ENCODE measurements at regions not wholly inside any gene's neighbourhood (a gene's known extent, or its start where the extent isn't known, plus 50 kb on each side); places are given as distances from the start of the nearest gene placed in this dataset.
"Not testable (repeated sequence)": the region's sequence is repeated elsewhere in the genome, so short reads cannot be mapped to it uniquely, and the experiment has no call there.

DNA sequence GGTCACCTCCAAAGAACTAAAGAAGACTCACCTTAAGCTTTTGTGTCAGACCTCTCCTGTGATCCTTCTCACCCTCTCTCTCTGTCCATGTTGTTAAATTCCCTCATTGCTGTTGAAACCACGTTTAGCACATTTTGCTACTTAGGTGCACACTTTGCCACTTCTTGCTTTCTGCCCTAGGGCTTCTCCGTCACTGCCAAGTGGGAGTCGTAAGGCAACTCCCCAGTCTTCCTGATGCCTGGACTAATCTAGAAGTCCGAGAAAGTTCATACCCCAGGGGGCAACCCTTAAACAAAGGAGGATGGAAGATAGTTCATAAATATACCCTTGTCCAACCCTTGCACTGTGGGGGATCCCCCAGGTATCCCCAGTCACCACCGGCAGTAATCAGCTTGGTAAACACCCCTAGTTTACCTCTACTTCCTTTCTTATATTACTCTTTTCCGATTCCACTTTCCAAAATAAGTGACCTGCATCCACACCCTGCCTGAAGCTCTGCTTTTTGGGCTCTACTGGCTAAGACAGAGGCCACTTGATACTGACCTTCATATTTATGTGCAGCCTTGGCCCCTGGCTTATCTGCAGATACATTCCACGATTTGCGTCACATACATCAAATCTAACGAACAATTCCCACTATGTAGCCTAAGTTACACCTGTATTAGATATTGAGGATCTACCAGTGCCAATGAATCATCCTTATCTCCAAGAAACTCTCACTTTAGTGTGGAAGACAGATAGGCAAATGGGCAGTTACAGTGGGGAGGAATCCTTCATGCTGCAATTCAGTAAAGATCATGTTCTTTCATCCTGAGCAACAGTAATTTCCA lies 776.2 kb downstream of the RNF144A start:
- DNase-seq, result no peak

DNA sequence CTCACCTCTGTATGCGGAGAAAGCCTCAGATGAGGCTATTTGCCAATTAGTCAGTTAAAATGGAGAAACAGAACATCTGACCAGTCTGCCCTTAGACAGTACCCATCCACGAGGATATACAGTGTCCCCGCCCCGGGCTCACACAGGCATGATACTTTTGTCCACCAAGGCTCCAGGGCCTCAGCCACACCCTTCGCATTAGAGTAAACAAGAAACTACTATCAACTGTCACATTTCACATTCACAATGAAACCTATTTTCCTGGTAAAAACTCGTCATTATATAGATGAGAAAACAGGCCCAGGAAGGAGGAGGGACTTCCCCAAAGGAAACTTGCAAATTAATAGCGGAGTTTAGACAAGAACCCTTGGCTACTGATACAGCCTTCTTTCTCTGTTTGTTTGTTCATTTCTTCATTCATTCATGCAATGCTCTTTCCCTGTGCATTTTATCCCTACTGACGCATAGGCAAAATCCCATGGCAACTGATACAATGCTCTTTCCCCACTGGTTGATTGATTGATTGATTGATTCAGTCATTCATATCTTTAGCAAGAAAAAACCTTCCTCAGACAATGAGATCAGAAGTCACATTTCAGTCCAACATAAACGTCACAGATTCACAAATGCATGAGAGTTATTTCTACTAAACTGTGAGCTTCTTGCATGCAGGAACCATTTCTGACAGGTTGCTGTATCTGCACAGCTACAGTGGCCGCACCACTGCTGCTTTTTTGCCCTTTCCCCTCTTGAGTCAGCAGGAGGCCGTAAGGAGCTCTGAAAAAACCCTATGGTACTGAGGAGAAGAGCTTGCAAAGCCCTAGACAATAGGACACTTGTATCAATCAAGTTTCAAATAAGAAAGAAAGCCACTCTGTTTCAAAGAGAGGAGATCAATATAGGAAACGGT lies 777.1 kb downstream of the RNF144A start:
- DNase-seq, result no peak

DNA sequence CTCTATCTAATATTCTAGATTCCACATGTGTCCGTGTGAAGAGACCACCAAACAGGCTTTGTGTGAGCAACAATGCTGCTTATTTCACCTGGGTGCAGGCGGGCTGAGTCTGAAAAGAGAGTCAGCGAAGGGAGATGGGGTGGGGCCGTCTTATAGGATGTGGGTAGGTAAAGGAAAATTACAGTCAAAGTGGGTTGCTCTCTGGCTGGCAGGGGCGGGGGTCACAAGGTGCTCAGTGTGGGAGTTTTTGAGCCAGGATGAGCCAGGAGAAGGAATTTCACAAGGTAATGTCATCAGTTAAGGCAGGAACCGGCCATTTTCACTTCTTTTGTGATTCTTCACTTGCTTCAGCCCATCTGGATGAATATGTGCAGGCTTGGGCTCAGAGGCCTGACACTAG lies 779.3 kb downstream of the RNF144A start:
- not testable (repeated sequence) for DNase-seq

DNA sequence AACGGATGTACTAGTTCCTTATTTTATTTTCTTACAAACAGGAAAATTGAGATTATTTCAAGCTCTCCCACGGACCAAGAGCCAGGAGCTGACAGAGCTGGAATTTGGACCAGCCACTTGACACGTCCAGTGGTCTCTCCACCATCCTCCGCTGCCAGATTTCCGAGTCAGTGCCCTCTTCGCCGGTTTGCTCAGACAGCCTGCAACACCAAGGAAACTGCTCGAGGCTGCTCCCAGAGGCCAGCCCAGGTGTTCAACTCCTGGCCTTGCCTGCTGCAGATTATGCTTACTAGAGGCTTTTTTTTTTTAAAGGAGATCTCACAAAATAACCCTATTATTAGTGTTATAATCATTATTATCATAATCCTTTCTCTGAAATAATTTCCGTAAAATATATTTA lies 779.8 kb downstream of the RNF144A start:
- DNase-seq, result no peak

DNA sequence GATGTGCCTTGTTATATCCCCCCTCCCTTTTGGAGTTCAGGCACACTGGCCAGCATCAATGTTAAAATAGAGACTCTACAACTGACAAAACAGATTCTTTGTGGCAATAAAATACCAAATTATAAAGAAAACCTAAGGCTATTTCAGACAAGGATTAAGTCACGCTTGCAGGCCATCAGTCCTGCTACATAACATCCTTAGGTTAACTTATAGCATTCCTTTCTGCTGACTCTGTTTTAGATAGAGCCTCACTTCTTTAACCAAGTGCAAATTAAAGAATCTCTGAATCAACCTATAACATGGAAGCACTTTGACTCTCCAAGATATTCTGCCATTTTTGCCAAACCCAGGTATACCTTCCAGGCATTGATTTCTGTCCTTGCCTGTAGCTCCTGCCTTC lies 784.6 kb downstream of the RNF144A start:
- DNase-seq, result no peak

DNA sequence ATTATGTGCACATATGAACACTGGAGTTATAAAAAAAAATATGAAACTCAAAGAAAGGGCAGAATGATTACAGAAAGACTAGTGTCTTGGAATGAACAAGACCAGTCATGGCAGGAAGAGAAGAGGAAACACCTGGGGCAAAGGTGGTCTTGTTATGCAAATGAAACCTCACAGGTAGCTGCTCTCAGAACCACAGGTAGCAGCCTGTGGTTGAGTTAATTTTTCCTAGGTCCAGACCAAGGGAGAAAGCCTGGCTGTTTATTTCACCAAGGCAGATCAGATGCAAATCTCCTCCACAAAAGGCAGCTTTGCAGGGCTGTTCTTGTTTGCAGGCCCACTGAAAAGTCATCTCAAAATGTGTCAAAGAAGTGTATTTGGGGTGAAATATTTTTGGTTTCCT lies 785.8 kb downstream of the RNF144A start:
- DNase-seq, result no peak

DNA sequence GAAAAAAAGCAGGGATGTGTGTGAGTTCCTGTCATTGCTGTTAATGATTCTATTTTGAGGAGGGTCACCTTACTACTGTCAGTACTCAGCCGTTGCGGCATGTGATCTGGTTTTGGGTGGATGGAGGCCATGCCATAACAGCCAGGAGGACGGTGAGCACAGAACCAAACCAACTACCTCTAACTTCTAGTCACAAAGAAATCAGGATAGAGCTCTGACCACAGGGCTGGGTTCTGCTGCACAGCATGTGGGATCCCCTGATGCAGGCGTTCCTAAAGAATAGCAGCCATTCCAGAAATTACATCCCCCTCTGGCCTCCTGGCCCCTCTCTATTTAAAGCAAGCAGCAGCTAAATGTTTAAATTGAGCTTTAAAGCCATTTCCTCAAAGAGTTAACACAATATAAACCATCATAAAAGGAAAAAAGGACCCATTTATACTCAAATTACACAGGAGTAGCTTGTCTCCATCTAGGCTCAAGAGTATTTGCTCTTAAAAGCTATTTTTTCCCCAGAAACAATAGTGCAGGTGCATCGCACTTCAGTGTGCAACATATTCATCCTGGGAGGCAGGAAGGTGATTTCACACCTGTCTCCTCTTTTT lies 786.4 kb downstream of the RNF144A start:
- DNase-seq, result no peak

DNA sequence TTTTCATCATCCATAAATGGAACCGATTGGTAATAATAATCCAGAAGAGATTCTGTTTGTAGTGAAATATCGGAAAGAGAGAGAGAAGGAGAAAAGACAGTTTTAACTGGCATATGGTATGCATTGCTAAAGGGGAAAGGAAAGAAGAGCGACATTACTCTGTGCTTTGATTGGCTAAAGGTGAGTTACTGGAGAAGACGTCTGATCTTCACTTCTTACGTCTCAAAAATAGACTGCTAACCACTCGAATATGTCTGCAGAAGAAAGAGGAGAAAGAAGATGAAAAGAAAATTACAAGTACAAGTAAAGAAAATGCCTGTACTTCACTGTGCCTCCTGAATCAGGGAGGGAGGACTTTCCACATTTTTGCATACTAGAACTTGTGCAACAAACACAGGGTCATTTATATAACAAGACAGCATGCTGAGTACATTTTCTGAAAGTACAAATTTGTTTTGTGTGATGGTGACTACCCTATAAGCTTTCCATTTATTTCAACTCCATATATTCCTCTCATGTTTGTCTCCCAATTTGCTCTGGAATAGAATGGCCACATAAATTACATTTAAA lies 787.2 kb downstream of the RNF144A start:
- no peak for DNase-seq

DNA sequence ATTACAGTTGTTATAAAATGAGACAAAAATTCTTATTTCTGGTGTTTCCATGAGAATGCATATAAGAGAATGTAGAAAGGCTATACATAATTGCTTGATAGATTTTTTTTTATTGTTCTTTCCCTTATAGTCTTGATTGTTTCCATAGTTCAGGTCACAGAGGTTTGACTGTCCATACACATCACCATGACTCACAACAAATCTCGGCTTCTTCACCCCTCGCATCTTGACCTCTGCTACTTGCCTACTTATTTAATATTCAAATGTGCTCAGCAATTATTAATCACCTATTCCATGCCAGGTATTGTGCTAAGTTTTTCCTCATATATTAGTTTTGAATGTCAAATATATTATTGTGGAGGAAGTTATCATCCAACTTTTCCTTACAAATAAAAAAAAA lies 789.6 kb downstream of the RNF144A start:
- no peak for DNase-seq

DNA sequence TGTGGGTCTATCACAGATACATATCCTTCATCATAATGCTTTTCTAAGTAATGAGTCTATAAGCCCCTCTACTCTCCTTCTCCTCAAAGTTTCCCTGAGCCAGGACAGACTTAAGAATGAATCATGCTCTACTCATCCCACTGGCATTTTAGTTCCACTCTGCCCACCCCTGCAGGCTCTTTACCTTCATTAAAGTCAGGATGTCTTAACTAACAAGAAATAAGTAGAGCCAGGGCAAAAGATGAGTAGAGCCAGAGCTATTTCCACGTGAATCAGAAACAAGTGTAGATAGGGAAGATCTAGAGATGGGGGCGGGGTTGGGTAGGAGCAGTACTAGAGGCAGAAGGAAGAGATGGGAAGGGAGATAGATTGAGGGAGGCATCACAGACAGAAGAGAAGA lies 790.5 kb downstream of the RNF144A start:
- peak; percentile 86 for DNase-seq

DNA sequence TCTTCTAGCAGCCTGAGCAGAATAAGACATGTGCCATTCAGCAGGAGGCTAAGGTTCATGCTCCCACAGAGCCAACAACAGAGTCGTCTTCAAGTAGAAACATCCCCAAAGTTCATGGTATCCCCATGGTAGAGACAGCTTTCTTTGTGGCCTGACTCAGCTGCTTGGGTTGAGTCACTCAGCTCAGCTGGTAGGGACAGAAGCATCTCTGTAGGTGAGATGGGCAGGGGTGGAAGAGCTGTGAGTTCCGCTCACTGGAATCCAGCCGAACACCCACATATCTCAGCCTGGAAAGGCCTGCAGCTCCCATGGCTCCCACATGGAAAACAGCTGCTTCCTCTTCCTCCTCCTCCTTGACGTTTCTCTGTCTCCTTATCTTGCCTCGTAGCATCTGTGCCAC lies 792.7 kb downstream of the RNF144A start:
- no peak for DNase-seq

DNA sequence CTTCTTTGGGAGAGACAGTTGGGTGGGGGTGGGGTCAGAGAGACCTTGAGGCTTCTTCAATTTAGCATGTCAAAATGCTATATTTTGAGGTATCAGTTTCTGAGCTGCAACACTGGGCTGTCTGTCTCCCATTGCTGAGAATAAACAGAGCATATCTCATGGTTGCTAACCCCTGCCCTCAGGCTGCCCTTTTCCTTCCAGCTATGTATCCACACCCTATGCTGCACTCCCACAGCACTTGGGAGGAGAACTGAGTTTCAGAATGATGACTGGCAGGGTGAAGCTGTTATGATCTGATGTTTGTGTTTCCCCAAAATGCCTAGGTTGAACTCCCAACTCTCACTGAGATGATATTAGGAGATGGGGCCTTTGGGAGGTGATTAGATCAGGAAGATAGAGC lies 794.0 kb downstream of the RNF144A start:
- no peak for DNase-seq

DNA sequence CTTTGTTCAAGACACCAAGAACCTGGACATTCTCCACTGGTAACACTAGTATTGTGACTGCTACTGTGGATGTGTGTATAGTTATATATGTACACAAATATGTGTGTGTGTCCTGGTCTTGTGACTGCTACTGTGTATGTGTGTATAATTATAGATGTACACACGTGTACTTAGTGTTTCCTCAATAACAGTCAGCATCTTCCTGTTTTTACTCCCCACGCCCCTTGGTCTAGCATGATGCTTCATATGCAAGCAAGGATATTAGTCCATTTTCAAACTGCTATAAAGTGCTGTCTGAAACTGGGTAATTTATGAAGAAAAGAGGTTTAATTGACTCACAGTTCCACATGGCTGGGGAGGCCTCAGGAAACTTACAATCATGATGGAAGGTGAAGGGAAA lies 802.7 kb downstream of the RNF144A start:
- no peak for DNase-seq

DNA sequence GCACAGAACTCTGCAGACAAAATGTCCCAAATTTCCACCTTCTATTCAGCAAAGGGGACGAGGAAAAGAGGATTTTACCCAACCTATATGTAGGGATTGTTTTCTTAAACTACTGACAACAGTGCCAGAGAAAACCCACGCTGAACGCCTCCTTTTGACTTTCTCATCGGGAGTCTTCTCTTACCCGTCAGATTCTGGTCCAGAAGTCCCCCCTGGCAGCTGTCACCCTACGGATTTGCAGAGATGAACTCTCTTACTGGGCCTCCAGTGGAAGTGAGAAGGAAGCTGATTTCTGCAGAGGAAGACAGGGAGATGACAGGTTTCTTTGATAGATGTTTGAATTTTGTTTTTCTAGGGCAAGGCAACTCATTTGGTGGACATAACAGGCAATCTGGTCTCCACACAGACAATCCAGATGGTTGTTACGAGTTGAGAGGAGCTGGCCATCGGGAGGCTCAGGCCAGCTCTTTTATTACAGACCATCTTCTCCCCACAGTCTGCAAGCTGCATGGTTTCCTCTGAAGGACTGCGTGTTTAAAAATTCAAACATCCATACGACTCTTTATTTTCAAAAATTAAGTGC lies 804.3 kb downstream of the RNF144A start:
- no peak for DNase-seq

DNA sequence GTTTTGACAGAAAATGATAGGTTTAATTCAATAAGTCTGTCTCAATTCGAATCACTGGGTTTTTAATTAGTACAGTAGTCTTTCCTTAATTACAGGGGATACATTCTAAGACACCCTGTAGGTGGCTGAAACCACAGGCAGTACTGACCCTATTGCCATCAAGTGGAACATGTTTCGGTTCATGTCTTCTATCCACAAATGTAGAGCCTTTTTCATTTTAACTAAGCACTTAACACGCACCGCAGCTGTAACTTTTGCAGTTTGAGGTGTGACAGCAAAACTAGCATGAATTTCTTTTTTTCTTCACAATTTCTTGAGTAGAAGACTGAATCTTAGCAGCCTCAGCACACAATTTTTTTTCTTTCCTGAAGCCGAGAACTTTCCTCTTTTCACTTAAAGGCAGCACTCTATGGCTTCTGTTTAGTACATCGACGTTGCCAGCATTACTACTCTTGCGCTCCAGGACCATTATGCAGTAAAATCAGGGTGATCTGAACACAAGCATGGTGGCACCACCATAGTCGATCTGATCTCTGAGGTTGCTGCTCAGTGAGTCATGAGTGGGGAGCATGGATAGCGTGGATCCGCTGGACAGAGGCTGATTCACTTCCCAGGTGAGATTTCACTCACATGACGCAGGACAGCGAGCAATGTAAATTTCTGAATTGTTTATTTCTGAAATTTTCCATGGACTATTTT lies 805.1 kb downstream of the RNF144A start:
- no peak for DNase-seq

DNA sequence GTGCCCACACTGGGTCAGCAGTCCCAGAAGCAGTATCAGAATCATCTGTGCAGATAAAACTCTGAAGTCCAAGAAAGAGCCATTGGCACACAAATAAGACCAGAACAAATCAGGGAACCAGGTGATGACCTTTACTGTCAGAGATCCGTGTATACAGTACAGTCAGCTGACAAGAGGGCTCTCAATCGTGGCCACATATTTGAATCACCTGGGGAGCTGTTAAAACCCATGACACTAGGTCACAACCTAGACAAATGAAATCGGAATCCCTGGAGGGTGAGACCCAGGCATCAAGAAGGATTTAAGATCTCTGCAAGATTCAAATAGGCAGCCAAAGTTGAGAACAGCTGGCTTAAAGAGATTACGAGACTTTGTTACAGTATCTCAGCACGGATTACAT lies 807.1 kb downstream of the RNF144A start:
- DNase-seq, result no peak

DNA sequence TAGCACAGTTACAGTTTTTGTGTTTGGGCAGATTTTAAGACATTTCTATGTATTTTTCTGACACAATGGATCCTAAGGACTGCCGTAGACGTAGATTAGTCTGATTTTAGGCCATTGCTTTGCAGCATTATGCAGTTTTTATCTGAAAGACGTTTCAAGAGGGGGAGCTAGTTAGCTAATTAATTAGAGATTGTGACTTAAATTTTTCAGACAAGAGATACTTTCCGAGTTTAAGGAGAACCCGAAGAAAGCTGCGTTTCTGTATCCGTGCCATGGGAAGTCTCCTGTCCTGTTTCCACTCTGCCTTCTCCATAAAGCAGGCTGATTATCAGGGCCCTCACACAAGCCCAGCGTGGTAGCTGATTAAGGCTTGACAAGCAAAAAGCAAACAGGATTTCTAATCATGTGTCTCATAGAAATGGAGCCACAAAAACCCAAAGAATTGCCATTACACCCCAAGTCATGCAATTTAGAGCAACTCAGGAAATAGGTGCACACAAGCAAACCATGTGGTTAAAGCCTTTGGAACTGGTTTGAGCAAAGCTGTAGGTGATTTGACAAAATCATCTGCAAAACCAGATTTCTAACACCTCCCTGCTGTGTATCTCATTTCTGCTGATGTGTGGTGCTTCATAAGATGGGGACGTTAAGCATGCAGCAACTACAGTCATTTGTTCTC lies 808.1 kb downstream of the RNF144A start:
- DNase-seq, result no peak

DNA sequence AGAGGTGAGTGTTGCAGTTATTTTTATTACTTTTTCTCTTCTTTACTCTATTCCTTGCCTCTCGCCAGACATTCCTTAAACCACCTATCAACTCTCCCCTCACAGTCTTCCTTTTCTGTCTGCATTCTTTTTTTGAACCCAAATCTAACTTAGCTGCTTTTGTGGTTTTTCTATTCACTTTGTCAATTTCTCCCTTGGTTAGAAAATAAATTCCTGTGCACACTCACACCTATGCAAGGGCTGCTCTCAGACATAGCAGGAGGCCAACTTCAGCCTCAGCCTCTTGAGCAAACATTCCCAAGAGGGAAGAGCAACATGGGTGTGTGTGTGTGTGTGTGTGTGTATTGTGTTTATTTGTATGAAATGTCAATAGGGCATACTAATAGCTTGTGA lies 808.6 kb downstream of the RNF144A start:
- DNase-seq, result no peak

DNA sequence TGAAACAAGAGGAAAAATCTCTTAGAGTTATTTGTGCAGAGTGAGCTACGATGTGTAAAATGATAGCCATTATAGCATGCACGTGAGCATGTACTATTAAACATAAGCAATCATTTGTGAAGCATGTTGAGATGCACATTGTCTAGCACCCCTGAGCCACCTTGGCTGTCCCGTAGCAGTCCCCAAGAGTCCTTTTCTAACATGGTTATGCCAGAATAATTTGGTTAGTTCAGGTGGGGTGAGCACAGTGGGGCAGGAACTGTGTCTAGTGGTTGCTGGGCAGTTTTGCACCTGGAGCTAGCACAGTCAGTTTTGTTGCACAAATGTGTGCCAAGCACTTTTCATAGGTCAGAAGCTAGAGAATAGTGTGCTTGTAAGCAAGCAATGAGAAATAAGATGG lies 809.8 kb downstream of the RNF144A start:
- DNase-seq, result no peak

DNA sequence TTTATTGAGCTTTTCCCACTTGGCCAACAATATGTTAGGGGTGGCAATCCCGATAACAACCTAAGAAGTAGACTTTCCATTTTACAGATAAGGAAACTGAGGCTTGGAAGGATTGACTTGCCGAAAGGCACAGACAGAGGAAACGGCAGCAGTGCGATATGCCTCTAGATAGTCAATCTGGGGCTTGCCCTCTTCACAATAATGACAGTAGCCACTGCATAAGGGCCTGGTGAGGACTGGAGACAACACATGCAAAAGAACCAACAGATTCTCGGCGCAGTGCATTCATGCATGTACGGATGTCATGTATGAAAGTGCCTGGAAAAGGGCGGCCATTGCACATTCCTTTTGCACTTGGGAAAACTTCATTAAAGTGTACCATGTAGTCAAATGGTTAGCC lies 811.2 kb downstream of the RNF144A start:
- DNase-seq, result no peak

DNA sequence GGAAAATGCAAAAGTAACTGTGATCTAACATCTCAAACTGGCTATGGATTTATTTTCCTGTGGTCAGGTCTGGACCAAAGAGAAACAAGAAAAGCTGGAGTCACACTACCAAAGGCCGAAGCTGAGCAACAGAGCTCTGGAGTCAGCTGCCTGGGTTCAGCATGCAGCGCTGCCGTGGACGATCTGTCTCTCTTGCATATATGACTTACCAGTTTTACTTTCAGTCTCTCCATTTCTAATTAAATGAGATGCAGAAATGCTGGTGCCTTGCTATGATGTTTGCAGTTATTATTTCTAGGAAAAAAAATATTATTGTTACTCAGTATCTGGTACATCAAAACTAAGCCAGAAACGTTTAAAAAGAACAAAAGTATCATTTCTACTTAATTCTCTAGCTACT lies 813.2 kb downstream of the RNF144A start:
- DNase-seq, result no peak

DNA sequence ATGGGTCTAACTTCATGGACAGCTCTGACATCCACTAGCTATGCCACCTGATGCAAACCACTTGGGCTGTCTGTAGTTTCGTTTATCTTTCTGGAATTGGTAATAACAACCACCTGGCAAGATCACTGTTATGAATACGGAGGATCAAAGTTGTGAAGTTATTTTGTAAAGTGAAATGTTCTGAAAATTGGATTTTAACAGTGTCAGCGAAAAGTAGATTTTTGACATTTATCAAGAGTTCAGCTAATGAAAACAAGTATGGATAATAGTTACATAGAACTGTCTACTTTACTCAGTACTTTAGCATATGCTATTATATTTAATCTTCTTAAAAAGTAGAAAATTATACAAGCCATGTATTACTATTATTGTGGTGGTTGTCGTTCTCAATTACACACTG lies 813.8 kb downstream of the RNF144A start:
- no peak for DNase-seq

Data from kidney glomerular epithelial cell (primary cell).